HG03097 (cell line): ENCODE measurements at regions not wholly inside any gene's neighbourhood (a gene's known extent, or its start where the extent isn't known, plus 50 kb on each side); places are given as distances from the start of the nearest gene placed in this dataset.

Experiments used
- ATAC-seq: cut with Tn5 transposase; IDR thresholded peaks from one replicate; pipeline ENCODE4 v1.9.1; 2021; ENCODE audit not compliant: unreplicated experiment, low FRiP score

GRCh38 chr2:20132990-20133535, 81.6 kb upstream of the LAPTM4A start:
- ATAC-seq: no peak

- no peak for ATAC-seq
These were observed 79.6 kb upstream of the LAPTM4A start for GRCh38 chr2:20130821-20131645.

GRCh38 chr2:20130160-20130560, 78.7 kb upstream of the LAPTM4A start:
- ATAC-seq: no peak

GRCh38 chr2:20129331-20130159, 78.1 kb upstream of the LAPTM4A start:
- no peak for ATAC-seq

DNA sequence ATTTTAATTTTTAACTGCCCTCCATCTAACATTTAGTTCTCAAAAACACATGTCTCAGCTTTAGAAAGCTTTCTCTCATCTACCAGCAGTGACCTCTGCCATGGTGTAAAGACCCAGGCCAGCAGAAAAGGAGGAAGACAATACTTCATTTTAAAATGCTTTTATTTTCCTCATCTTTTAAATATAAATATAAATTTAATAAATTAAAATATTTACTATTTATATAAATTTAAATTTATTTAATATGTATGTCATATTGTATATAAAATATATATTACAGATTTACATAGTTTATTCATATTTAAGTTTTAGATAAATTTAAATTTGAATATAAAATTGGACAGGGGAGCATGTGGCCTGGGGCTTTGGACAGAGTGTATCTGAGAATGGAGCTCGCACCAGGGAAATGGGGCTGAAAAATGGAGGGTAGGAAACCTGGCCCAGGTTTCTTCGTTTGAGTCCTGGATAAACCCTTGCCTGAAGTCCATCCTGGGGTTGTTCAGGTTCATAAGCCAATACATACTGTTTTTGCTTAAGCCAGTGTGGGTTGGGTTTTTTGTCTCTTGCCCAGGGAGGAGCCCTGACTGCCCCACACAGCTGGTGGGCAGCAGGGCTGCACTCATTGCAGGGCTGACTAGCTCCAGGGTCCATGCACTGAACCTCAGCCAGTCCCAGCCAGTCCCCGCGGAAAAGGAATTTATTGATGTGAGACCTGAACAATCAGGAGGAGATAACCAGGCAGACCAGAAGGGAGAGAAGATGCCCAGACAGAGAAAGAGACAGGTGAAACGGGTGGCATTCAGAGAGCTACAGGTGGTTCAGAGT, 77.3 kb upstream of the LAPTM4A start:
- ATAC-seq: no peak

GRCh38 chr2:20126469-20126868, 75.0 kb upstream of the LAPTM4A start:
- ATAC-seq: no peak

DNA sequence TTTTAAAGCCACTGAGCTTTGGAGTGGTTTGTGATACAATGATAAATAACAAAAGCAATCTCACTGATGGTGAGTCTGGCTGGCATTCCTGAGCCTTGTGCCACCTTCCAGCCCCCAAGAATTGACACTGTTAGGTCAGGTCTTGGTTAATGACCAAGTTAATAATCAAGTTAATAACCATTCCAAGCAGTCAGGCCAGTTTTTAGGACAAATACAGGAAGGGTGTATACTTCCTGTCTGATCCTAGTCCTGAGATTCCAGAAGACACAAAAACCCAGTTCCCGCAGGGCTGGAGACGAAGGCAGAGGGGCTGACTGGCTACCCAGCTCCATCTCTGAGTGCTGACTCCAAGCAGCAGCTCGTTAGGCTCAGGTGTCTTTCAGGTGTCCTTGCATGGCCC, 74.6 kb upstream of the LAPTM4A start:
- no peak for ATAC-seq

DNA sequence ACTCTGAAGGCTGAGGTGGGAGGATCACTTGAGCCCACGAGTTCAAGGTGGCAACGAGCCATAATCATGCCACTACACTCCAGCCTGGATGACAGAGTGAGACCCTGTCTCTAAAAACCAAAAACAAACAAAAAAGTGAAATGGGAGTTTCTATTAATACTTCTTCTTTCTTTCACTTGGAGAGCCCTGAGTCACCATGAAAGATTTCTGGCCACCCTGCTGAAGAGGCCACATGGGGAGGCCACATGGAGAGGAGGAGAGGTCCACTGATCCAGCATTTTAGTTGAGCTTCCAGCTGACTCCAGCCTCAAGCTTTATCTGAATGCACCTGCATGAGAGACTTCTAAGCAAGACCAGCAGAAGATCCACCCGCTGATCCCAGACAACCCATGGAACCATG, 74.2 kb upstream of the LAPTM4A start:
- no peak for ATAC-seq

GRCh38 chr2:20125164-20125563, 73.7 kb upstream of the LAPTM4A start:
- no peak for ATAC-seq

GRCh38 chr2:20123871-20124594, 72.6 kb upstream of the LAPTM4A start:
- ATAC-seq: no peak

GRCh38 chr2:20122864-20123263, 71.4 kb upstream of the LAPTM4A start:
- no peak for ATAC-seq

GRCh38 chr2:20120569-20121416, 69.4 kb upstream of the LAPTM4A start:
- no peak for ATAC-seq

DNA sequence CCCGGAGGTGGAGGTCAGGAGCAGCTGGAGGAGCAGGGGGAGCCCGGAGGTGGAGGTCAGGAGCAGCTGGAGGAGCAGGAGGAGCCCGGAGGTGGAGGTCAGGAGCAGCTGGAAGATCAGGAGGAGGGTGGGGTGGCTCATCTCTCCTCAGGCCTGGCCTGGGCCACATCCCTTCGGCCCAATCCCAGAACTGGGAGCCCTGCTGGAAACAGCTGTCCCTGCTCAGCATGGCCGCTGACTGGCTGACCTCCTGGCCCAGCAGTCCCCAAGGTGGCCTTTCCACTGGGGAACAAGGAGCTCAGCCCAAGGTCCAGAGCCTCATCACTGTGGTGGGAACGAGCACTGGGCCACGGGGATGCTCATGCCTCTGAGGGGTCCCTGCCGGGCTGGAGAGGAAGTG, 66.6 kb upstream of the LAPTM4A start:
- ATAC-seq: no peak

DNA sequence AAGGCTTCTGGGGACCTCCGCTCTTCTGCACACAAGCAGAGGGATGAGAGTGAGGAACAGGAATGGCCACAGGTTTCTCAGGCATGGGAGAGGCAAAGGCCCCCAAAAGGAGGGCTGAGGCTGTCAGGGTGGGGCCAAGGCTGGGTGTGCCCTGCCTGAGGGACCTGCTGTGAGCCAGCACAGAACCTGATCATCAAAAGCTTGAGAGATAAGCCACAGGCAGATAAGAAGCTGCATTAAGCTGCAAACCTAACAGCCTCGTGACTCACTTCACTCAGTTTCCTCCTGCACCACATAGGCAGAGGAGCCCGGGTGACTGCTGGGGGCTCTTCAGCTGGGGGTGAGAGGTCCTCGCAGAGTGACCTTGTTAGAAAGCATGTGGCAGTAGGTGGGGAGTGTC, 64.5 kb upstream of the LAPTM4A start:
- ATAC-seq: no peak

DNA sequence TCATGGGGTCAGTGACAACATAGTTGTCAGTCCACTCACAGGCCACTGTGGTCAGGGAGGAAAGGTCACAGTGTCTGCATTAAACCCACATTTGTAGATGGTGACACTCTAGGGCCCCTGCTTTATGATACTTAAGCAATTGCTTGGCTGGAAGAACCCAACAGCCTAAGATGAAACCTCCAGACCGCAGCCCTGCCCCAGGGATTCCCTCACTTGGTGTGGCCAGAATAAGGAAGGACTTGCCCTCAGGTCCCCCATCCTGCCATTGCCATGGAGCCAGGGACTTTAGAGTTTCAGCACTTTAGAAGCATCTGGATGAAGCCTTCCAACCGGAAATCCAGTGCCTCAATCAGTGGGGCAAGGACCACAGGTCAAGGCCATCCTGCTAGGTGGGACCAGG, 63.9 kb upstream of the LAPTM4A start:
- ATAC-seq: no peak

- no peak for ATAC-seq
These were observed 62.8 kb upstream of the LAPTM4A start for GRCh38 chr2:20113986-20114938.

DNA sequence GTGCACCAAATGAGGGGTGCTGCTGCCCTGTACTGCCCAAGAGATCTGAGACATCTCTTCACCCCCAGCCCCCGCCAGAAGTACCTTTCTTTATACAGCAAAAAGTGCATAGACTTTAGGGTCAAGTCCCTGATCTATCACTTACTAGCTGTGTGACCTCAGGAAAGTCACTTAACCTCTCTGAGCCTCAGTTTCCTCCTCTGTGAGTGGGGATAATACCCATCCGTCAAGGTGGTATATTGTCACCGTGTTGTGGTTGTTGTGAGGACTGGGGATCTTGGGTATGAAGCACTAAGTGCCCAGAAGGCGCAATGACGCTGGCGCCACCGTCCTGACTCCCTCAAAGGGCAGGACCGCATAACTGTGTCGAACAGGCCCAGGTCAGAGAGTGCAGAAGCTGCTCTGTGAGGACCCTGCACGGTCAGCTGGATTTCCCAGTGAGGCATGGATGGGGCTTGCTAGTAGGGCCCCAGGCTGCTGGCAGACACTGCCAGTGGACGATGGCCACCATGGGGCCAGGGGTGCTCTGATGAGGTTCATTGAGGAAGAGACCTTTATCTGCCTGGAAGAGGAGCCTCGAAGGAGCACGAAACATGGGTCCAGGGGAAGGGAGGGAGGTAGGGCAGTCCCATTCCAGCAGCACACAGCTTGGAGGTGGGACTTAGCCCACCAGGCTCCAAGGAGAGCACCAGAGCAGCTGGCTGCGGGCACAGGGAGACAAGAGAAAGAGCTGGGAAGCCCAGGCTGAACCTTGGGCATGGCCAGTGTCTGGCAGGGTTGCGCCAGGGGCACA, 61.8 kb upstream of the LAPTM4A start:
- ATAC-seq: no peak
